22Rv1 (cell line): ENCODE measurements at regions not wholly inside any gene's neighbourhood (a gene's known extent, or its start where the extent isn't known, plus 50 kb on each side); places are given as distances from the start of the nearest gene placed in this dataset.

ENCODE experiments used
- CTCF ChIP-seq: fragments of 450-650 bp; IDR thresholded peaks from 2 replicates; pipeline ENCODE4 v1.5.1; 2017; ENCODE audit warnings: mild to moderate bottlenecking
- ZFX ChIP-seq: fragments of 450-650 bp; IDR thresholded peaks from 2 replicates; pipeline ENCODE4 v1.6.1; 2017; ENCODE audit warnings: antibody characterized with exemption, borderline replicate concordance

- TF ChIP-seq CTCF: no peak
- no peak for TF ChIP-seq ZFX
These were observed 138.7 kb downstream of the IRS2 start for GRCh38 chr13:109647699-109648098.
